GM12878 (cell line): ENCODE measurements at regions not wholly inside any gene's neighbourhood (a gene's known extent, or its start where the extent isn't known, plus 50 kb on each side); places are given as distances from the start of the nearest gene placed in this dataset.

Experiments used
- ATAC-seq: fragments of 200-7000 bp; cut with Tn5 transposase; 3 replicates; pipeline ENCODE4 v1.9.1; 2020; ENCODE audit warnings: mild to moderate bottlenecking, moderate library complexity
- BruUV-seq: library from RNA; stranded (reverse); fragments of 400-500 nt; replicated peaks from 2 replicates; lab custom pipeline; 2021; lab: Mats Ljungman, UMichigan
- CTCF ChIA-PET: fragments of 300-600 bp; sonication (Branson Sonifier 250); formaldehyde crosslinking; extraction: SDS; loops from one replicate; lab custom pipeline; 2021; ENCODE audit warnings: inconsistent platforms; lab: Yijun Ruan, JAX
- POLR2A ChIA-PET: fragments of 350-600 bp; formaldehyde crosslinking; extraction: SDS; loops from one replicate; lab custom pipeline; 2021; ENCODE audit warnings: inconsistent platforms; lab: Charles Lee
- RAD21 ChIA-PET: fragments of 300-600 bp; sonication (Branson Sonifier 250); formaldehyde crosslinking; loops from one replicate; lab custom pipeline; 2023; ENCODE audit warnings: antibody characterized with exemption; ENCODE audit not compliant: unreplicated experiment; lab: Charles Lee
- SMC1A ChIA-PET: fragments of 300-600 bp; sonication (Branson Sonifier 250); formaldehyde crosslinking; loops from one replicate; lab custom pipeline; 2023; ENCODE audit not compliant: unreplicated experiment, uncharacterized antibody; lab: Charles Lee
- DNase-seq: peaks from one replicate; pipeline ENCODE4 v3.0.0-alpha.2; 2011; ENCODE audit warnings: low read depth, low spot score
- FAIRE-seq: peaks from 3 replicates; lab custom pipeline; 2011; peaks lifted over from hg19 to GRCh38; lab: Jason Lieb, UNC
- H2AFZ ChIP-seq: 2 replicates; pipeline ENCODE4 v1.6.0; 2011; ENCODE audit warnings: low read depth, low read length, control low read depth; ENCODE audit not compliant: control insufficient read depth
- H3K27ac ChIP-seq: 2 replicates; pipeline ENCODE4 v1.5.1; 2011; ENCODE audit warnings: control low read depth; ENCODE audit not compliant: control insufficient read depth, insufficient read depth
- H3K27me3 ChIP-seq, 2 experiments: replicated peaks in 1 of 2; 2 replicates each; pipeline versions ENCODE4 v1.6.0 to v1.6.1; 2011; ENCODE audit warnings: low read length in 1 of 2; ENCODE audit not compliant: control insufficient read depth in 2 of 2, insufficient read depth in 2 of 2
- H3K36me3 ChIP-seq, 2 experiments: 2 replicates each; pipeline ENCODE4 v1.5.1; 2011; ENCODE audit warnings: low read length in 1 of 2; ENCODE audit not compliant: control insufficient read depth in 2 of 2, insufficient read depth in 2 of 2
- H3K4me1 ChIP-seq: 2 replicates; pipeline ENCODE4 v1.6.1; 2011; ENCODE audit warnings: mild to moderate bottlenecking, low read length, moderate library complexity, mixed read lengths; ENCODE audit not compliant: control insufficient read depth, insufficient read depth
- H3K4me2 ChIP-seq: 2 replicates; pipeline ENCODE4 v1.6.0; 2011; ENCODE audit warnings: control low read depth; ENCODE audit not compliant: control insufficient read depth, insufficient read depth
- H3K4me3 ChIP-seq: fragments of 200-600 bp; sonication (generic); 2 replicates; pipeline ENCODE4 v1.5.1; 2016
- H3K79me2 ChIP-seq: 2 replicates; pipeline ENCODE4 v1.6.0; 2011; ENCODE audit warnings: low read length; ENCODE audit not compliant: control insufficient read depth, insufficient read depth
- H3K9ac ChIP-seq: 2 replicates; pipeline ENCODE4 v1.8.0; 2011; ENCODE audit warnings: low read length, control low read depth, mixed read lengths; ENCODE audit not compliant: control insufficient read depth, insufficient read depth
- H3K9me3 ChIP-seq: replicated peaks from 3 replicates; pipeline ENCODE4 v1.5.1; 2011; ENCODE audit warnings: mild to moderate bottlenecking, low read length; ENCODE audit not compliant: control insufficient read depth, insufficient read depth
- H4K20me1 ChIP-seq: 2 replicates; pipeline ENCODE4 v1.6.0; 2011; ENCODE audit not compliant: control insufficient read depth, insufficient read depth
- JUND ChIP-seq: IDR thresholded peaks from 2 replicates; pipeline ENCODE4 v1.6.1; 2012; ENCODE audit warnings: low read depth, mild to moderate bottlenecking, low read length, improper control_type of control experiment, moderate library complexity
- NFYA ChIP-seq: IDR thresholded peaks from 2 replicates; pipeline ENCODE4 v1.6.1; 2011; ENCODE audit warnings: low read depth, mild to moderate bottlenecking, low read length, improper control_type of control experiment, borderline replicate concordance
- PAX8 ChIP-seq: fragments of 450-650 bp; IDR thresholded peaks from 2 replicates; pipeline ENCODE4 v1.6.1; 2017; ENCODE audit warnings: mild to moderate bottlenecking, moderate library complexity
- RAD21 ChIP-seq: IDR thresholded peaks from 2 replicates; pipeline ENCODE4 v1.6.1; 2011; ENCODE audit warnings: mild to moderate bottlenecking, low read depth, low read length, moderate library complexity; ENCODE audit not compliant: insufficient read depth
- ZNF384 ChIP-seq: IDR thresholded peaks from 2 replicates; pipeline ENCODE4 v1.6.1; 2012; ENCODE audit warnings: low read depth, mild to moderate bottlenecking, low read length, improper control_type of control experiment, borderline replicate concordance
- WGBS: methylation state at CpG from one replicate; pipeline ENCODE4 v1.1.6; 2016; ENCODE audit warnings: low lambda C conversion rate; ENCODE audit not compliant: insufficient replicate concordance, insufficient coverage; ENCODE audit errors: missing lambda C conversion rate; 5-methylcytosine and 5-hydroxymethylcytosine counted together
- in situ Hi-C: fragments of 300-500 bp; cut with MboI; formaldehyde crosslinking; loops from 9 replicates; pipeline ENCODE4 v1.14.3; 2018; ENCODE audit warnings: mixed read lengths
- intact Hi-C: fragments of 100-400 bp; cut with micrococcal nuclease; formaldehyde crosslinking; loops from one replicate; pipeline ENCODE4 v1.14.2; 2022; ENCODE audit not compliant: unreplicated experiment
- TF ChIP-seq, protein P1 (sequence below): fragments of 450-650 bp; IDR thresholded peaks from 2 replicates; pipeline ENCODE4 v1.6.1; 2017; ENCODE audit warnings: mild to moderate bottlenecking, low read depth, inconsistent platforms; ENCODE audit not compliant: poor library complexity, severe bottlenecking
- TF ChIP-seq, protein P2 (sequence below): IDR thresholded peaks from 2 replicates; pipeline ENCODE4 v1.6.1; 2011; ENCODE audit warnings: mild to moderate bottlenecking, low read depth, low read length, moderate library complexity; ENCODE audit not compliant: insufficient replicate concordance
- TF ChIP-seq, protein P3 (sequence below): fragments of 450-650 bp; IDR thresholded peaks from 2 replicates; pipeline ENCODE4 v1.6.1; 2017; ENCODE audit warnings: mild to moderate bottlenecking, moderate library complexity

DNA sequence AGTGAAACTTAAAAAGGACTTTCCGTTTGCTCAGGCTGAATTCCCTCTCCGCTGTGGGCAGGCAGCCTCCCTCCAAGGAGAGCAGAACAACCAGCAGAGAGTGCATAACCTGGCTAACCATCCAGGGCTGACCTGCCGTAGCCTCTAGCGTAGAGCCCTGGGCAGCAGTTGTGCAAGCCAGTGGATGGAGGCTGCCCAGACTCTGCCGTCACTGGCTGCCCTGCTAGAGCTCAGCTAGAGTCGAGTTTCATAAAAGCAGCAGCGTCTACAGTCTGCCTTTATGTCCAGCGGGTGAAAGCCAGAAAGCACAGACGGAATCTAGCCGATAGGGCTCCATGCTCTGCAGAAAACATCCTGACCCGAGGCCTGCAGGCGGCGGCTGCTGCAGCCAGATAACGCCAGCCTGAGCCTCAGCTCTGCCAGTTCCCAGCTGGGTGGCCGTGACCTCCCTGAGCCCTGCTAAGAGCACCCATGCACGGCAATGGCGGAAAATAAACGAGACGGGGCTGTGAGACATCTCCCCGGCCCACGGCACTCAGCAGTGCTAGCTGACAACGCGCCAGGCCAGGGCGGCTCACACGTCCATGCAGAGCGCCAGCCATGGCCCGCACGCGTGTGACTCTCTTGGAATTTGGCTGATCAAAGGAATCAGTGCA lies 231.3 kb downstream of the ENGASE start:
- no peaks in the 10 kb centered on the region for H3K4me1 ChIP-seq
- no peaks in the 10 kb centered on the region for H3K79me2 ChIP-seq
- H3K4me3 ChIP-seq = no peak overlapping the region
- no peaks in the 10 kb centered on the region for H3K9me3 ChIP-seq
- RAD21 ChIA-PET = no interaction called here
- H3K27me3 ChIP-seq = no peaks in the 10 kb centered on the region; a peak in 3 of 4 replicates
- no peak overlapping the region for H2AFZ ChIP-seq
- H4K20me1 ChIP-seq = no peaks in the 10 kb centered on the region
- TF ChIP-seq, protein P1, sequence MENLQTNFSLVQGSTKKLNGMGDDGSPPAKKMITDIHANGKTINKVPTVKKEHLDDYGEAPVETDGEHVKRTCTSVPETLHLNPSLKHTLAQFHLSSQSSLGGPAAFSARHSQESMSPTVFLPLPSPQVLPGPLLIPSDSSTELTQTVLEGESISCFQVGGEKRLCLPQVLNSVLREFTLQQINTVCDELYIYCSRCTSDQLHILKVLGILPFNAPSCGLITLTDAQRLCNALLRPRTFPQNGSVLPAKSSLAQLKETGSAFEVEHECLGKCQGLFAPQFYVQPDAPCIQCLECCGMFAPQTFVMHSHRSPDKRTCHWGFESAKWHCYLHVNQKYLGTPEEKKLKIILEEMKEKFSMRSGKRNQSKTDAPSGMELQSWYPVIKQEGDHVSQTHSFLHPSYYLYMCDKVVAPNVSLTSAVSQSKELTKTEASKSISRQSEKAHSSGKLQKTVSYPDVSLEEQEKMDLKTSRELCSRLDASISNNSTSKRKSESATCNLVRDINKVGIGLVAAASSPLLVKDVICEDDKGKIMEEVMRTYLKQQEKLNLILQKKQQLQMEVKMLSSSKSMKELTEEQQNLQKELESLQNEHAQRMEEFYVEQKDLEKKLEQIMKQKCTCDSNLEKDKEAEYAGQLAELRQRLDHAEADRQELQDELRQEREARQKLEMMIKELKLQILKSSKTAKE = no peak
- no peak for TF ChIP-seq JUND
- CTCF ChIA-PET = interaction anchor here (0.9 kb wide), 1 partner anchor 219 kb away, joined by 3 read pairs; no protein-coding TSS in a partner anchor
- POLR2A ChIA-PET = no interaction called here
- ATAC-seq = no peak
- FAIRE-seq = no peak
- DNase-seq = no peak
- intact Hi-C loops = no loop called here
- in situ Hi-C loops = no loop called here
- no TSS peak for BruUV-seq
- no peak overlapping the region for H3K9ac ChIP-seq
- SMC1A ChIA-PET = interaction anchor here (1.1 kb wide), 1 partner anchor 244 kb away, joined by 3 read pairs; no protein-coding TSS in a partner anchor
- no peaks in the 10 kb centered on the region for H3K36me3 ChIP-seq
- no peak overlapping the region for H3K4me2 ChIP-seq
- no peak overlapping the region for H3K27ac ChIP-seq
- WGBS = 28% methylated on average over 23 of the region's 29 CpGs

DNA sequence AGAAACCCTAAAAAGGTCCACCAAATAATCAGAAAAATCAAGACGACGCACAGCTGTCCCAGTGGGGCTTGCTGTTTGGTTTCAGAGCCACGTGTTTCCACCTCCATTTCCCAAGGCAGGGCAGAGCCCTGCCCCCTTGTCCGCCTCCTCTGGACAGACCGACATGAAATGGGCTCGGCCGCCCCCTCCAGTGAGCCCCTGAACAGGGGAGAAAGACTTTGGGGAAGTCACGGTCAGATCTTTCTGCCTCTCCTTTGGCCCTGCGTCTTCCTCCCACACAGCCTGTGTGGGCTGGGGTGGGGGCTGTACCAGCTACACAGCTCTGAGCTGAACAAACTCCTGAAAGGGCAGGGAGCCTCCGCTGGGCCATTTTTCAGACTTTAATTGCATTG lies 230.7 kb downstream of the ENGASE start:
- Histone ChIP-seq H3K4me3 (no peak overlapping the region), H4K20me1 (no peaks in the 10 kb centered on the region), H3K4me1 (no peaks in the 10 kb centered on the region), H3K9ac (no peak overlapping the region), H3K27me3 (no peaks in the 10 kb centered on the region; a peak in 3 of 4 replicates), H3K27ac (no peak overlapping the region), H2AFZ (no peak overlapping the region), H3K36me3 (no peaks in the 10 kb centered on the region), H3K79me2 (no peaks in the 10 kb centered on the region), H3K4me2 (no peak overlapping the region), H3K9me3 (no peaks in the 10 kb centered on the region)
- intact Hi-C loops (no loop called here), in situ Hi-C loops (no loop called here)
- FAIRE-seq = no peak
- ChIA-PET SMC1A (no interaction called here), RAD21 (no interaction called here), POLR2A (no interaction called here), CTCF (interaction anchor here (1.6 kb wide), 1 partner anchor 85 kb away, joined by 3 read pairs; no protein-coding TSS in a partner anchor)
- 1% methylated on average over 10 of the region's 10 CpGs for WGBS
- BruUV-seq = no TSS peak
- no peak for DNase-seq
- ATAC-seq = no peak
- TF ChIP-seq, protein P2, sequence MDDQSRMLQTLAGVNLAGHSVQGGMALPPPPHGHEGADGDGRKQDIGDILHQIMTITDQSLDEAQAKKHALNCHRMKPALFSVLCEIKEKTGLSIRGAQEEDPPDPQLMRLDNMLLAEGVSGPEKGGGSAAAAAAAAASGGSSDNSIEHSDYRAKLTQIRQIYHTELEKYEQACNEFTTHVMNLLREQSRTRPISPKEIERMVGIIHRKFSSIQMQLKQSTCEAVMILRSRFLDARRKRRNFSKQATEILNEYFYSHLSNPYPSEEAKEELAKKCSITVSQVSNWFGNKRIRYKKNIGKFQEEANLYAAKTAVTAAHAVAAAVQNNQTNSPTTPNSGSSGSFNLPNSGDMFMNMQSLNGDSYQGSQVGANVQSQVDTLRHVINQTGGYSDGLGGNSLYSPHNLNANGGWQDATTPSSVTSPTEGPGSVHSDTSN = no peak
- TF ChIP-seq, protein P3, sequence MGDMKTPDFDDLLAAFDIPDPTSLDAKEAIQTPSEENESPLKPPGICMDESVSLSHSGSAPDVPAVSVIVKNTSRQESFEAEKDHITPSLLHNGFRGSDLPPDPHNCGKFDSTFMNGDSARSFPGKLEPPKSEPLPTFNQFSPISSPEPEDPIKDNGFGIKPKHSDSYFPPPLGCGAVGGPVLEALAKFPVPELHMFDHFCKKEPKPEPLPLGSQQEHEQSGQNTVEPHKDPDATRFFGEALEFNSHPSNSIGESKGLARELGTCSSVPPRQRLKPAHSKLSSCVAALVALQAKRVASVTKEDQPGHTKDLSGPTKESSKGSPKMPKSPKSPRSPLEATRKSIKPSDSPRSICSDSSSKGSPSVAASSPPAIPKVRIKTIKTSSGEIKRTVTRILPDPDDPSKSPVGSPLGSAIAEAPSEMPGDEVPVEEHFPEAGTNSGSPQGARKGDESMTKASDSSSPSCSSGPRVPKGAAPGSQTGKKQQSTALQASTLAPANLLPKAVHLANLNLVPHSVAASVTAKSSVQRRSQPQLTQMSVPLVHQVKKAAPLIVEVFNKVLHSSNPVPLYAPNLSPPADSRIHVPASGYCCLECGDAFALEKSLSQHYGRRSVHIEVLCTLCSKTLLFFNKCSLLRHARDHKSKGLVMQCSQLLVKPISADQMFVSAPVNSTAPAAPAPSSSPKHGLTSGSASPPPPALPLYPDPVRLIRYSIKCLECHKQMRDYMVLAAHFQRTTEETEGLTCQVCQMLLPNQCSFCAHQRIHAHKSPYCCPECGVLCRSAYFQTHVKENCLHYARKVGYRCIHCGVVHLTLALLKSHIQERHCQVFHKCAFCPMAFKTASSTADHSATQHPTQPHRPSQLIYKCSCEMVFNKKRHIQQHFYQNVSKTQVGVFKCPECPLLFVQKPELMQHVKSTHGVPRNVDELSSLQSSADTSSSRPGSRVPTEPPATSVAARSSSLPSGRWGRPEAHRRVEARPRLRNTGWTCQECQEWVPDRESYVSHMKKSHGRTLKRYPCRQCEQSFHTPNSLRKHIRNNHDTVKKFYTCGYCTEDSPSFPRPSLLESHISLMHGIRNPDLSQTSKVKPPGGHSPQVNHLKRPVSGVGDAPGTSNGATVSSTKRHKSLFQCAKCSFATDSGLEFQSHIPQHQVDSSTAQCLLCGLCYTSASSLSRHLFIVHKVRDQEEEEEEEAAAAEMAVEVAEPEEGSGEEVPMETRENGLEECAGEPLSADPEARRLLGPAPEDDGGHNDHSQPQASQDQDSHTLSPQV = no peak
- TF ChIP-seq RAD21 (no peak), ZNF384 (no peak), NFYA (no peak), PAX8 (no peak)
